Gastroesophageal sphincter (tissue), 4 donors: ENCODE measurements at regions not wholly inside any gene's neighbourhood (a gene's known extent, or its start where the extent isn't known, plus 50 kb on each side); places are given as distances from the start of the nearest gene placed in this dataset.

Experiments
- ATAC-seq: fragments of 150-250 bp; one replicate; pipeline ENCODE4 v1.9.1; 2016; ENCODE audit warnings: mild to moderate bottlenecking, moderate library complexity
- H3K27ac ChIP-seq, 4 donors: fragments of 200-600 bp; sonication (generic) in 3 of 4; 1 replicate in 3 of 4; 2 replicates in 1 of 4; pipeline ENCODE4 v1.5.1; 2016 to 2019
- H3K27me3 ChIP-seq: fragments of 200-600 bp; sonication (generic); one replicate; pipeline ENCODE4 v1.5.1; 2019
- H3K36me3 ChIP-seq, 2 donors: fragments of 200-600 bp; sonication (generic); one replicate each; pipeline ENCODE4 v1.5.1; 2019; ENCODE audit warnings: control low read depth in 1 of 2
- H3K4me1 ChIP-seq, 3 donors: fragments of 200-600 bp; sonication (generic); 1 replicate in 2 of 3; 2 replicates in 1 of 3; pipeline ENCODE4 v1.5.1; 2016 to 2019; ENCODE audit warnings: control low read depth in 2 of 3
- H3K4me3 ChIP-seq, 2 donors: fragments of 200-600 bp; sonication (generic); one replicate each; pipeline ENCODE4 v1.5.1; 2019; ENCODE audit warnings: mild to moderate bottlenecking in 1 of 2, moderate library complexity in 1 of 2
- H3K9me3 ChIP-seq, 3 donors: fragments of 200-600 bp; sonication (generic); one replicate each; pipeline ENCODE4 v1.5.1; 2017 to 2019; ENCODE audit warnings: control low read depth in 2 of 3
- CTCF ChIP-seq, 4 experiments: fragments of 200-600 bp in 2 of 4; fragments of 450-650 bp in 2 of 4; sonication (generic) in 1 of 4; IDR thresholded peaks; one replicate each; pipeline ENCODE4 v1.5.1; 2017 to 2019; ENCODE audit warnings: antibody characterized with exemption in 4 of 4, mild to moderate bottlenecking in 2 of 4, moderate library complexity in 2 of 4
- EP300 ChIP-seq: sonication (generic); formaldehyde crosslinking; IDR thresholded peaks from one replicate; pipeline ENCODE4 v1.6.1; 2017; ENCODE audit warnings: antibody characterized with exemption, mild to moderate bottlenecking
- POLR2A ChIP-seq, 2 donors: fragments of 450-650 bp; IDR thresholded peaks; one replicate each; pipeline ENCODE4 v1.6.1; 2017; ENCODE audit warnings: antibody characterized with exemption in 2 of 2, mild to moderate bottlenecking in 2 of 2, moderate library complexity in 1 of 2
- POLR2AphosphoS5 ChIP-seq: sonication (generic); formaldehyde crosslinking; IDR thresholded peaks from one replicate; pipeline ENCODE4 v1.6.1; 2017; ENCODE audit warnings: antibody characterized with exemption
- WGBS, 2 donors: methylation state at CpG; one replicate each; pipeline ENCODE4 v1.1.5; 2018; ENCODE audit warnings: low coverage in 1 of 2; 5-methylcytosine and 5-hydroxymethylcytosine counted together

GRCh38 chr5:33303579-33304095, 137.1 kb upstream of the TARS1 start:
- H3K4me3 ChIP-seq, result no peak overlapping the region
- 92 to 100% methylated on average over 1 of the region's 1 CpG for WGBS, 2 donors
- no peak for ATAC-seq
- TF ChIP-seq POLR2AphosphoS5, result no peak
- TF ChIP-seq POLR2A (IDR thresholded peaks at IDR 0.05), result no peak
- TF ChIP-seq EP300, result no peak
- TF ChIP-seq CTCF (IDR thresholded peaks at IDR 0.05), result no peak
- no peaks in the 10 kb centered on the region for H3K36me3 ChIP-seq
- peaks cover 0 to 25% (median 0%) of the 10 kb centered on the region in 3 donors for H3K4me1 ChIP-seq
- no peaks in the 10 kb centered on the region for H3K9me3 ChIP-seq
- no peaks in the 10 kb centered on the region for H3K27me3 ChIP-seq
- H3K27ac ChIP-seq, result no peak overlapping the region

- 82 to 100% methylated on average over 1 of the region's 1 CpG for WGBS, 2 donors
- peaks cover 0 to 30% (median 0%) of the 10 kb centered on the region in 3 donors for H3K4me1 ChIP-seq
Observed at GRCh38 chr5:33304601-33305000, 136.2 kb upstream of the TARS1 start.

GRCh38 chr5:33305572-33305971, 135.2 kb upstream of the TARS1 start:
- no peak overlapping the region for H3K27ac ChIP-seq
- ATAC-seq, result no peak
- H3K4me1 ChIP-seq, result peaks cover 0 to 20% (median 0%) of the 10 kb centered on the region in 3 donors
- no peak for TF ChIP-seq POLR2AphosphoS5
- no peak for TF ChIP-seq EP300
- no peak for TF ChIP-seq CTCF (IDR thresholded peaks at IDR 0.05)
- TF ChIP-seq POLR2A (IDR thresholded peaks at IDR 0.05), result no peak
- no peaks in the 10 kb centered on the region for H3K9me3 ChIP-seq
- H3K36me3 ChIP-seq, result no peaks in the 10 kb centered on the region
- no peak overlapping the region for H3K4me3 ChIP-seq
- 92 to 94% methylated on average over 2 to 3 of the region's 3 CpGs for WGBS, 2 donors
- H3K27me3 ChIP-seq, result no peaks in the 10 kb centered on the region

More at GRCh38 chr5:33304601-33305000, 136.2 kb upstream of the TARS1 start:
- Histone ChIP-seq H3K27ac (no peak overlapping the region), H3K4me3 (no peak overlapping the region), H3K36me3 (no peaks in the 10 kb centered on the region), H3K27me3 (no peaks in the 10 kb centered on the region), H3K9me3 (no peaks in the 10 kb centered on the region)
- ATAC-seq, result no peak
- no peak for TF ChIP-seq EP300
- no peak for TF ChIP-seq CTCF (IDR thresholded peaks at IDR 0.05)
- no peak for TF ChIP-seq POLR2AphosphoS5
- TF ChIP-seq POLR2A (IDR thresholded peaks at IDR 0.05), result no peak

- Histone ChIP-seq H3K4me1 (peaks cover 0 to 20% (median 0%) of the 10 kb centered on the region in 3 donors), H3K27ac (no peak overlapping the region), H3K9me3 (no peaks in the 10 kb centered on the region), H3K36me3 (no peaks in the 10 kb centered on the region), H3K27me3 (no peaks in the 10 kb centered on the region), H3K4me3 (no peak overlapping the region)
- no peak for TF ChIP-seq EP300
- no peak for TF ChIP-seq CTCF (IDR thresholded peaks at IDR 0.05)
- TF ChIP-seq POLR2AphosphoS5, result no peak
- no peak for TF ChIP-seq POLR2A (IDR thresholded peaks at IDR 0.05)
- no peak for ATAC-seq
Observed at GRCh38 chr5:33306758-33307157, 134.0 kb upstream of the TARS1 start.

GRCh38 chr5:33308586-33308985, 132.2 kb upstream of the TARS1 start:
- Histone ChIP-seq H3K4me1 (peaks cover 0 to 20% (median 0%) of the 10 kb centered on the region in 3 donors), H3K9me3 (no peaks in the 10 kb centered on the region), H3K36me3 (no peaks in the 10 kb centered on the region), H3K27ac (no peak overlapping the region), H3K4me3 (no peak overlapping the region), H3K27me3 (no peaks in the 10 kb centered on the region)
- no peak for ATAC-seq
- WGBS, 2 donors, result 44 to 63% methylated on average over 1 of the region's 1 CpG
- TF ChIP-seq EP300, result no peak
- no peak for TF ChIP-seq POLR2AphosphoS5
- TF ChIP-seq POLR2A (IDR thresholded peaks at IDR 0.05), result no peak
- no peak for TF ChIP-seq CTCF (IDR thresholded peaks at IDR 0.05)
